ENCODE measurements at regions not wholly inside any gene's neighbourhood (a gene's known extent, or its start where the extent isn't known, plus 50 kb on each side); places are given as distances from the start of the nearest gene placed in this dataset.

- TF ChIP-seq POLR2A (IDR thresholded peaks at IDR 0.05) (no peak), CTCF (IDR thresholded peaks at IDR 0.05) (no peak)
- DNase-seq (ENCODE audit: low spot score in 2 of 2): no peak
- intact Hi-C loops (cut with DNase I; ENCODE audit: low total_unique reads): no loop called here
- 92% methylated on average over 7 of the region's 7 CpGs for WGBS, 2 donors
- H3K4me3 ChIP-seq (ENCODE audit: low read depth, poor library complexity, severe bottlenecking): no peak overlapping the region
Measured at GRCh38 chr10:14407567-14407966, 76.8 kb upstream of the FRMD4A start.

- intact Hi-C loops (cut with DNase I; ENCODE audit: low total_unique reads): no loop called here
- no peak for TF ChIP-seq CTCF (IDR thresholded peaks at IDR 0.05)
- TF ChIP-seq POLR2A (IDR thresholded peaks at IDR 0.05): no peak
- WGBS, 2 donors: 49 to 60% methylated on average over 18 of the region's 18 CpGs
- H3K4me3 ChIP-seq (ENCODE audit: low read depth, poor library complexity, severe bottlenecking): no peak overlapping the region
- DNase-seq (ENCODE audit: low spot score in 2 of 2): no peak
Measured at GRCh38 chr10:14405076-14406065, 74.6 kb upstream of the FRMD4A start.

GRCh38 chr10:14403881-14404623, 73.3 kb upstream of the FRMD4A start:
- TF ChIP-seq CTCF (IDR thresholded peaks at IDR 0.05) (no peak), POLR2A (IDR thresholded peaks at IDR 0.05) (no peak)
- no peak overlapping the region for H3K4me3 ChIP-seq (ENCODE audit: low read depth, poor library complexity, severe bottlenecking)
- WGBS, 2 donors: 82 to 84% methylated on average over 8 of the region's 8 CpGs
- DNase-seq (ENCODE audit: low spot score in 2 of 2): no peak
- intact Hi-C loops (cut with DNase I; ENCODE audit: low total_unique reads): no loop called here

GRCh38 chr10:14403359-14403758, 72.6 kb upstream of the FRMD4A start:
- TF ChIP-seq CTCF (IDR thresholded peaks at IDR 0.05) (no peak), POLR2A (IDR thresholded peaks at IDR 0.05) (no peak)
- 75 to 87% methylated on average over 6 of the region's 6 CpGs for WGBS, 2 donors
- H3K4me3 ChIP-seq (ENCODE audit: low read depth, poor library complexity, severe bottlenecking): no peak overlapping the region
- DNase-seq (ENCODE audit: low spot score in 2 of 2): no peak
- intact Hi-C loops (cut with DNase I; ENCODE audit: low total_unique reads): no loop called here

GRCh38 chr10:14399641-14400040, 68.9 kb upstream of the FRMD4A start:
- intact Hi-C loops (cut with DNase I; ENCODE audit: low total_unique reads): no loop called here
- TF ChIP-seq POLR2A (IDR thresholded peaks at IDR 0.05) (no peak), CTCF (IDR thresholded peaks at IDR 0.05) (no peak)
- H3K4me3 ChIP-seq (ENCODE audit: low read depth, poor library complexity, severe bottlenecking): no peak overlapping the region
- no peak for DNase-seq (ENCODE audit: low spot score in 2 of 2)
- WGBS, 2 donors: 78 to 79% methylated on average over 3 of the region's 3 CpGs

Measured in lower leg skin (tissue), 4 donors.